ENCODE measurements at regions not wholly inside any gene's neighbourhood (a gene's known extent, or its start where the extent isn't known, plus 50 kb on each side); places are given as distances from the start of the nearest gene placed in this dataset.
A peak's percentile ranks its signal among the peaks of the same experiment; 100 is the strongest.

GRCh38 chr14:84003346-84003745 lies 1526.6 kb upstream of the FLRT2 start:
- Histone ChIP-seq H3K36me3 (ENCODE audit: control insufficient read depth in 4 of 4, insufficient read depth in 4 of 4, low read length in 4 of 4) (no peaks in the 10 kb centered on the region), H3K4me1 (ENCODE audit: control insufficient read depth in 5 of 5, insufficient read depth in 5 of 5, low read length in 5 of 5) (peaks cover 0 to 2% (median 0%) of the 10 kb centered on the region in 5 donors), H3K27me3 (ENCODE audit: control insufficient read depth in 3 of 3, insufficient read depth in 3 of 3, low read length in 2 of 3) (no peaks in the 10 kb centered on the region), H3K9me3 (ENCODE audit: control insufficient read depth in 4 of 4, insufficient read depth in 3 of 4, low read length in 3 of 4) (no peaks in the 10 kb centered on the region), H3K27ac (ENCODE audit: low read depth in 1 of 2, low read length in 1 of 2) (no peak overlapping the region), H3K4me3 (no peak overlapping the region), H3K9ac (ENCODE audit: insufficient read depth in 1 of 2, low read length in 2 of 2) (no peak overlapping the region)
- TF ChIP-seq CTCF (IDR thresholded peaks at IDR 0.05; ENCODE audit: control extremely low read depth, extremely low read depth) = no peak
- DNase-seq (no peak), ATAC-seq (ENCODE audit: insufficient read depth, low FRiP score) (no peak)

- ATAC-seq (ENCODE audit: insufficient read depth, low FRiP score) = no peak
- WGBS, 2 donors = 56 to 62% methylated on average over 3 of the region's 3 CpGs
These were observed 1523.2 kb upstream of the FLRT2 start for GRCh38 chr14:84006643-84007155.

GRCh38 chr14:84013424-84013823 lies 1516.5 kb upstream of the FLRT2 start:
- no peak overlapping the region for H3K27ac ChIP-seq (ENCODE audit: low read depth in 1 of 2, low read length in 1 of 2)
- no peak for DNase-seq
- ATAC-seq (ENCODE audit: insufficient read depth, low FRiP score) = no peak
- no peaks in the 10 kb centered on the region for H3K27me3 ChIP-seq (ENCODE audit: control insufficient read depth in 3 of 3, insufficient read depth in 3 of 3, low read length in 2 of 3)
- no peak for TF ChIP-seq CTCF (IDR thresholded peaks at IDR 0.05; ENCODE audit: control extremely low read depth, extremely low read depth)
- no peak overlapping the region for H3K4me3 ChIP-seq
- WGBS, 2 donors = 81 to 91% methylated on average over 1 of the region's 1 CpG
- H3K36me3 ChIP-seq (ENCODE audit: control insufficient read depth in 4 of 4, insufficient read depth in 4 of 4, low read length in 4 of 4) = no peaks in the 10 kb centered on the region
- no peaks in the 10 kb centered on the region for H3K9me3 ChIP-seq (ENCODE audit: control insufficient read depth in 4 of 4, insufficient read depth in 3 of 4, low read length in 3 of 4)
- H3K4me1 ChIP-seq (ENCODE audit: control insufficient read depth in 5 of 5, insufficient read depth in 5 of 5, low read length in 5 of 5) = no peaks in the 10 kb centered on the region
- H3K9ac ChIP-seq (ENCODE audit: insufficient read depth in 1 of 2, low read length in 2 of 2) = no peak overlapping the region

More at GRCh38 chr14:84006643-84007155, 1523.2 kb upstream of the FLRT2 start:
- Histone ChIP-seq H3K27ac (ENCODE audit: low read depth in 1 of 2, low read length in 1 of 2) (no peak overlapping the region), H3K4me1 (ENCODE audit: control insufficient read depth in 5 of 5, insufficient read depth in 5 of 5, low read length in 5 of 5) (peaks cover 0 to 2% (median 0%) of the 10 kb centered on the region in 5 donors), H3K4me3 (no peak overlapping the region), H3K36me3 (ENCODE audit: control insufficient read depth in 4 of 4, insufficient read depth in 4 of 4, low read length in 4 of 4) (no peaks in the 10 kb centered on the region), H3K9ac (ENCODE audit: insufficient read depth in 1 of 2, low read length in 2 of 2) (no peak overlapping the region), H3K27me3 (ENCODE audit: control insufficient read depth in 3 of 3, insufficient read depth in 3 of 3, low read length in 2 of 3) (no peaks in the 10 kb centered on the region), H3K9me3 (ENCODE audit: control insufficient read depth in 4 of 4, insufficient read depth in 3 of 4, low read length in 3 of 4) (no peaks in the 10 kb centered on the region)
- no peak for TF ChIP-seq CTCF (IDR thresholded peaks at IDR 0.05; ENCODE audit: control extremely low read depth, extremely low read depth)
- DNase-seq = peak in 2 of 3 donors; percentile 33 to 56

- Histone ChIP-seq H3K27me3 (ENCODE audit: control insufficient read depth in 3 of 3, insufficient read depth in 3 of 3, low read length in 2 of 3) (no peaks in the 10 kb centered on the region), H3K9me3 (ENCODE audit: control insufficient read depth in 4 of 4, insufficient read depth in 3 of 4, low read length in 3 of 4) (peaks cover 0 to 6% (median 1%) of the 10 kb centered on the region in 4 donors), H3K36me3 (ENCODE audit: control insufficient read depth in 4 of 4, insufficient read depth in 4 of 4, low read length in 4 of 4) (no peaks in the 10 kb centered on the region), H3K27ac (ENCODE audit: low read depth in 1 of 2, low read length in 1 of 2) (no peak overlapping the region), H3K4me1 (ENCODE audit: control insufficient read depth in 5 of 5, insufficient read depth in 5 of 5, low read length in 5 of 5) (no peaks in the 10 kb centered on the region), H3K4me3 (no peak overlapping the region), H3K9ac (ENCODE audit: insufficient read depth in 1 of 2, low read length in 2 of 2) (no peak overlapping the region)
- ATAC-seq (ENCODE audit: insufficient read depth, low FRiP score) = no peak
- no peak for TF ChIP-seq CTCF (IDR thresholded peaks at IDR 0.05; ENCODE audit: control extremely low read depth, extremely low read depth)
- no peak for DNase-seq
- WGBS, 2 donors = 65 to 83% methylated on average over 7 of the region's 7 CpGs
These were observed 1512.4 kb upstream of the FLRT2 start for GRCh38 chr14:84017495-84017894.
